Small intestine (tissue), 7 donors: ENCODE measurements at regions not wholly inside any gene's neighbourhood (a gene's known extent, or its start where the extent isn't known, plus 50 kb on each side); places are given as distances from the start of the nearest gene placed in this dataset.

Experiments
- DNase-seq, 2 donors: peaks; one replicate each; pipeline versions ENCODE4 v3.0.0 to v3.0.0-alpha.2; 2013
- FAIRE-seq: peaks from 2 replicates; lab custom pipeline; 2012; peaks lifted over from hg19 to GRCh38; lab: Jason Lieb, UNC
- H3K27ac ChIP-seq, 3 donors: one replicate each; pipeline ENCODE4 v1.5.1; 2013; ENCODE audit warnings: low read length in 2 of 3, mild to moderate bottlenecking in 2 of 3, control low read depth in 1 of 3, inconsistent platforms in 1 of 3, low read depth in 1 of 3, moderate library complexity in 1 of 3
- H3K27me3 ChIP-seq, 3 donors: one replicate each; pipeline ENCODE4 v1.6.1; 2013; ENCODE audit warnings: low read length in 3 of 3, inconsistent platforms in 1 of 3; ENCODE audit not compliant: control insufficient read depth in 3 of 3, insufficient read depth in 3 of 3
- H3K36me3 ChIP-seq, 3 donors: one replicate each; pipeline ENCODE4 v1.6.1; 2013; ENCODE audit warnings: low read length in 3 of 3, inconsistent platforms in 1 of 3, low read depth in 1 of 3, mild to moderate bottlenecking in 1 of 3, moderate library complexity in 1 of 3; ENCODE audit not compliant: control insufficient read depth in 3 of 3, insufficient read depth in 2 of 3
- H3K4me1 ChIP-seq, 3 donors: one replicate each; pipeline ENCODE4 v1.6.1; 2013; ENCODE audit warnings: low read length in 2 of 3, inconsistent platforms in 1 of 3, low read depth in 1 of 3, mild to moderate bottlenecking in 1 of 3, moderate library complexity in 1 of 3; ENCODE audit not compliant: control insufficient read depth in 3 of 3, insufficient read depth in 2 of 3
- H3K4me3 ChIP-seq, 3 donors: one replicate each; pipeline ENCODE4 v1.5.1; 2013; ENCODE audit warnings: low read length in 3 of 3, control low read depth in 1 of 3, inconsistent platforms in 1 of 3, low read depth in 1 of 3, mild to moderate bottlenecking in 1 of 3, moderate library complexity in 1 of 3
- H3K9me3 ChIP-seq, 2 donors: one replicate each; pipeline ENCODE4 v1.6.1; 2013; ENCODE audit warnings: low read depth in 1 of 2, low read length in 1 of 2; ENCODE audit not compliant: control insufficient read depth in 2 of 2, insufficient read depth in 1 of 2
- WGBS, 3 donors: extraction: QIAGEN DNeasy Blood & Tissue Kit; methylation state at CpG; one replicate each; pipeline ENCODE4 v1.1.7; 2013; 5-methylcytosine and 5-hydroxymethylcytosine counted together
- donor health status: healthy with polysubstance abuse.
- donor health status: control.
- donor health status: control.
- donor health status: Bipolar disorder and iron deficiency.
- donor health status: healthy.

GRCh38 chr9:12965303-12965702 is 190.5 kb downstream of the LURAP1L start:
- Histone ChIP-seq H3K9me3 (peaks cover 0 to 2% of the 10 kb centered on the region in 2 donors), H3K27ac (no peak overlapping the region), H3K4me3 (no peak overlapping the region), H3K4me1 (no peaks in the 10 kb centered on the region), H3K36me3 (no peaks in the 10 kb centered on the region), H3K27me3 (no peaks in the 10 kb centered on the region)
- FAIRE-seq (no peak), DNase-seq (no peak)
- 17 to 30% (median 22%) methylated on average over 1 of the region's 1 CpG for WGBS, 3 donors

- 76 to 84% (median 80%) methylated on average over 6 of the region's 6 CpGs for WGBS, 3 donors
- H3K9me3 ChIP-seq: peaks cover 0 to 2% of the 10 kb centered on the region in 2 donors
- H3K4me3 ChIP-seq: no peak overlapping the region
- H3K27ac ChIP-seq: no peak overlapping the region
- H3K4me1 ChIP-seq: no peaks in the 10 kb centered on the region
- DNase-seq (no peak), FAIRE-seq (no peak)
- no peaks in the 10 kb centered on the region for H3K36me3 ChIP-seq
- H3K27me3 ChIP-seq: no peaks in the 10 kb centered on the region
Measured at GRCh38 chr9:12968093-12968492, 193.3 kb downstream of the LURAP1L start.

- H3K9me3 ChIP-seq: no peaks in the 10 kb centered on the region
- H3K27ac ChIP-seq: no peak overlapping the region
- 16 to 39% (median 23%) methylated on average over 8 of the region's 8 CpGs for WGBS, 3 donors
- H3K27me3 ChIP-seq: no peaks in the 10 kb centered on the region
- FAIRE-seq: no peak
- H3K36me3 ChIP-seq: no peaks in the 10 kb centered on the region
- H3K4me3 ChIP-seq: no peak overlapping the region
- H3K4me1 ChIP-seq: no peaks in the 10 kb centered on the region
- no peak for DNase-seq
Measured at GRCh38 chr9:12972608-12973589, 198.1 kb downstream of the LURAP1L start.

- no peak overlapping the region for H3K4me3 ChIP-seq
- WGBS, 3 donors: 14 to 39% (median 18%) methylated on average over 1 of the region's 1 CpG
- no peaks in the 10 kb centered on the region for H3K9me3 ChIP-seq
- no peaks in the 10 kb centered on the region for H3K27me3 ChIP-seq
- H3K27ac ChIP-seq: no peak overlapping the region
- no peak for FAIRE-seq
- H3K36me3 ChIP-seq: no peaks in the 10 kb centered on the region
- H3K4me1 ChIP-seq: no peaks in the 10 kb centered on the region
- no peak for DNase-seq
Measured at GRCh38 chr9:12973710-12974109, 198.9 kb downstream of the LURAP1L start.

- Histone ChIP-seq H3K9me3 (no peaks in the 10 kb centered on the region), H3K4me3 (no peak overlapping the region), H3K27ac (no peak overlapping the region), H3K4me1 (no peaks in the 10 kb centered on the region), H3K36me3 (no peaks in the 10 kb centered on the region), H3K27me3 (no peaks in the 10 kb centered on the region)
- 57 to 73% (median 71%) methylated on average over 1 of the region's 1 CpG for WGBS, 3 donors
- FAIRE-seq (no peak), DNase-seq (no peak)
Measured at GRCh38 chr9:12974671-12975070, 199.9 kb downstream of the LURAP1L start.

GRCh38 chr9:12975496-12975895 is 200.7 kb downstream of the LURAP1L start:
- Histone ChIP-seq H3K4me1 (no peaks in the 10 kb centered on the region), H3K36me3 (no peaks in the 10 kb centered on the region), H3K9me3 (no peaks in the 10 kb centered on the region), H3K4me3 (no peak overlapping the region), H3K27ac (no peak overlapping the region), H3K27me3 (no peaks in the 10 kb centered on the region)
- no peak for DNase-seq
- 78 to 80% (median 79%) methylated on average over 2 of the region's 2 CpGs for WGBS, 3 donors
- FAIRE-seq: no peak

DNA sequence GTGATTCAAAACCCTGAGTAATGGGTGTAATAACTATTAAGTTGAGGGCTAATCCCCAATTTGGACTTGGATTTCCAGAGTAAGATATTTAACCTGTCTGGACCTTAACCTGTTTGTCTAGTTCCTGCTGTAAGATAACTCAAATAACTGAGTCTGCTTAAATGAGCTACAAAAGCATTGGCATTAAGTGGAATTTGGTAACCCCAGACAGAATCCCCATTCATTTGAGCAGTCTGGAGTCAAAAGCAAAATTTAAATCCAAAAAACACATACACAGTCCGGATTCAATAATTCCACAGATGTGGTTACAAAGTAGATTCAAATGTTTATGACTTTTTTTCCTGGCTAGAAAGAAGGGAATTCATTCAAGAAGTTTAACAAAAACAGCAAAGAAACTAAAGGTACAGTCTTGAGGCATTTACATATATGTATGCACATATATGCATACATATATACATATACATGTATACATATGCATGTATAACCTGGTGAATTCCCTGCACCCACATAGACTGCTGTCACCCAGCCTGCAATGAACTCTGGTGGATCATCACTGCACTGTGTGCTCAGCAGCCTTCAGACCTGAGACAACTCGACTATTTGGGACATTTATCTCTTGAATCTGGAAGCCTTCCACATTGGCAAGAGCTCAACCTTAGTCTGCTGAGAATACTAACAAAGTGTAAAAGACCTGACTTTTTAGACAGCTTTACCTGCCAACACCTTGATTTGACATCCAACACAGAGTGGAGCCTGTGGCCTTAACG is 205.4 kb downstream of the LURAP1L start:
- Histone ChIP-seq H3K4me3 (no peak overlapping the region), H3K4me1 (no peaks in the 10 kb centered on the region), H3K36me3 (no peaks in the 10 kb centered on the region), H3K27me3 (no peaks in the 10 kb centered on the region), H3K9me3 (no peaks in the 10 kb centered on the region), H3K27ac (no peak overlapping the region)
- 55 to 73% (median 59%) methylated on average over 3 of the region's 3 CpGs for WGBS, 3 donors
- no peak for FAIRE-seq
- no peak for DNase-seq

GRCh38 chr9:12988258-12988657 is 213.4 kb downstream of the LURAP1L start:
- no peaks in the 10 kb centered on the region for H3K36me3 ChIP-seq
- no peaks in the 10 kb centered on the region for H3K4me1 ChIP-seq
- H3K27ac ChIP-seq: no peak overlapping the region
- 66 to 82% (median 79%) methylated on average over 1 of the region's 1 CpG for WGBS, 3 donors
- DNase-seq (no peak), FAIRE-seq (no peak)
- H3K9me3 ChIP-seq: no peaks in the 10 kb centered on the region
- H3K27me3 ChIP-seq: no peaks in the 10 kb centered on the region
- H3K4me3 ChIP-seq: no peak overlapping the region
